HCT116 (cell line): ENCODE measurements at regions not wholly inside any gene's neighbourhood (a gene's known extent, or its start where the extent isn't known, plus 50 kb on each side); places are given as distances from the start of the nearest gene placed in this dataset.

Source experiments
- EZH2 ChIP-seq: fragments of 200-600 bp; sonication (generic); IDR thresholded peaks from 2 replicates; pipeline ENCODE4 v1.6.1; 2017; ENCODE audit warnings: antibody characterized with exemption, mixed run types
- POLR2A ChIP-seq: IDR thresholded peaks from 2 replicates; pipeline ENCODE4 v1.7.0; 2011; ENCODE audit warnings: borderline replicate concordance; ENCODE audit not compliant: insufficient read depth, insufficient read length; ENCODE audit errors: extremely low read depth
- SRF ChIP-seq: IDR thresholded peaks from 2 replicates; pipeline ENCODE4 v1.6.1; 2012; ENCODE audit warnings: low read depth
- TCF7L2 ChIP-seq: IDR thresholded peaks from 2 replicates; pipeline ENCODE4 v1.7.0; 2011; ENCODE audit warnings: borderline replicate concordance, inconsistent platforms; ENCODE audit not compliant: insufficient read depth, insufficient read length; ENCODE audit errors: extremely low read depth

DNA sequence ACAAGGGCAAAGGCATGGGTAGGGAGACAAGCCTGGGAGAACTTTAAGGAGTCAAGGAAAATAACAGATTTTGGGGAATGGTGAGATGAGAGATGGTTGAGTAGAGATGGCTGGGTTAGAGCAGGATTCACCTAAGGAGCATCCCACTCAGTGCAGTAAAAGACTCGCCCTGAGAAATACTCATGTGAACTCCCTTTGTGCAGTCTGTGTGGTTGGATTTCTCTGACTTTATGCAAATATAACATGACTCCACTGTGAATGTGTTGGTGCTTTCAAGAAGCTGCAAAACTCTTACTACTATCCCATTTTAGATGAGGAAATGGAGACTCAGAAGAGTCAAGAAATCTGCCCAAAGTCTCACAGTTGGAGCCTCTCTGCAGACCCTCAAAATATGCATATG is 129.8 kb upstream of the LIMCH1 start:
- TF ChIP-seq POLR2A (no peak), EZH2 (no peak), TCF7L2 (no peak), SRF (no peak)
